IMR-90 (cell line): ENCODE measurements at regions not wholly inside any gene's neighbourhood (a gene's known extent, or its start where the extent isn't known, plus 50 kb on each side); places are given as distances from the start of the nearest gene placed in this dataset.

ENCODE experiments used
- CEBPB ChIP-seq: IDR thresholded peaks from 2 replicates; pipeline ENCODE4 v1.6.1; 2012; ENCODE audit warnings: low read depth, low read length, improper control_type of control experiment
- MAFK ChIP-seq: IDR thresholded peaks from 2 replicates; pipeline ENCODE4 v1.6.1; 2012; ENCODE audit warnings: low read depth, low read length, improper control_type of control experiment
- MAZ ChIP-seq: IDR thresholded peaks from 2 replicates; pipeline ENCODE4 v1.6.1; 2012; ENCODE audit warnings: low read depth, mild to moderate bottlenecking, low read length, improper control_type of control experiment, moderate library complexity, borderline replicate concordance
- MXI1 ChIP-seq: IDR thresholded peaks from 2 replicates; pipeline ENCODE4 v1.6.1; 2012; ENCODE audit warnings: low read depth, mild to moderate bottlenecking, low read length, moderate library complexity, borderline replicate concordance
- POLR2A ChIP-seq: IDR thresholded peaks from 2 replicates; pipeline ENCODE4 v1.6.1; 2012; ENCODE audit warnings: mild to moderate bottlenecking, low read depth, low read length
- RAD21 ChIP-seq: IDR thresholded peaks from 2 replicates; pipeline ENCODE4 v1.6.1; 2012; ENCODE audit warnings: low read length, improper control_type of control experiment
- SMC3 ChIP-seq: fragments of 150-350 bp; IDR thresholded peaks from 2 replicates; pipeline ENCODE4 v1.6.1; 2016; ENCODE audit warnings: low read depth, mild to moderate bottlenecking, antibody characterized with exemption, low read length, moderate library complexity
- TF ChIP-seq, protein P1 (sequence below): conservative IDR thresholded peaks from 2 replicates; pipeline ENCODE4 v1.5.1; 2012; ENCODE audit warnings: mild to moderate bottlenecking, low read depth, low read length, improper control_type of control experiment

DNA sequence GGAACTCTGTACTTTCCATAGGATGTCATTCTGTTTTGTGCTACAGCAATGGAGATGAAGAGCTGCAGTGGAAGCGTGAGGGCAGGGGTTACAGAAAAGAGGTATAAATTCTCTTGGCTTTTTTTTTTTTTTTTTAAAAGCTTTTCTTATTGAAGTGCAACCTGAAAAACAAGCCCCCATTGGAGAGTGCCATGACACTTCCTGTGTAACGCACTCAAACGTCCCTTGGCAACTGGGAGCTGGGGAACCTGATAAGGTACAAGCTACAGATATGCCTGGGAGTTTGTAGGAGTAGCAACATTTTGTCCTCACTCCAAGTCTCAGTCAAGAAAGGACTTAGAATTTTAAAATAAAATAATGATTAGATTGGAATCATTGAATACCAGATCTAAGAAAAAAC, 512.1 kb downstream of the RPS24 start:
- TF ChIP-seq, protein P1, sequence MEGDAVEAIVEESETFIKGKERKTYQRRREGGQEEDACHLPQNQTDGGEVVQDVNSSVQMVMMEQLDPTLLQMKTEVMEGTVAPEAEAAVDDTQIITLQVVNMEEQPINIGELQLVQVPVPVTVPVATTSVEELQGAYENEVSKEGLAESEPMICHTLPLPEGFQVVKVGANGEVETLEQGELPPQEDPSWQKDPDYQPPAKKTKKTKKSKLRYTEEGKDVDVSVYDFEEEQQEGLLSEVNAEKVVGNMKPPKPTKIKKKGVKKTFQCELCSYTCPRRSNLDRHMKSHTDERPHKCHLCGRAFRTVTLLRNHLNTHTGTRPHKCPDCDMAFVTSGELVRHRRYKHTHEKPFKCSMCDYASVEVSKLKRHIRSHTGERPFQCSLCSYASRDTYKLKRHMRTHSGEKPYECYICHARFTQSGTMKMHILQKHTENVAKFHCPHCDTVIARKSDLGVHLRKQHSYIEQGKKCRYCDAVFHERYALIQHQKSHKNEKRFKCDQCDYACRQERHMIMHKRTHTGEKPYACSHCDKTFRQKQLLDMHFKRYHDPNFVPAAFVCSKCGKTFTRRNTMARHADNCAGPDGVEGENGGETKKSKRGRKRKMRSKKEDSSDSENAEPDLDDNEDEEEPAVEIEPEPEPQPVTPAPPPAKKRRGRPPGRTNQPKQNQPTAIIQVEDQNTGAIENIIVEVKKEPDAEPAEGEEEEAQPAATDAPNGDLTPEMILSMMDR: no peak
- TF ChIP-seq SMC3 (no peak), MXI1 (no peak), MAZ (no peak), MAFK (no peak), POLR2A (no peak), CEBPB (no peak), RAD21 (no peak)
